Type B pancreatic cell (in vitro differentiated cells): ENCODE measurements at regions not wholly inside any gene's neighbourhood (a gene's known extent, or its start where the extent isn't known, plus 50 kb on each side); places are given as distances from the start of the nearest gene placed in this dataset.
"Not testable (repeated sequence)": the region's sequence is repeated elsewhere in the genome, so short reads cannot be mapped to it uniquely, and the experiment has no call there.

ENCODE experiments used
- DNase-seq: peaks from one replicate; pipeline ENCODE4 v3.0.0; 2021; ENCODE audit warnings: mixed read lengths; ENCODE audit not compliant: unreplicated experiment; ENCODE audit errors: extremely low spot score
- H3K27ac Mint-ChIP-seq: 2 replicates; pipeline ENCODE4 v1.8.0; 2021; ENCODE audit warnings: mild to moderate bottlenecking, mixed read lengths
- H3K27me3 Mint-ChIP-seq: 2 replicates; pipeline ENCODE4 v1.8.0; 2021; ENCODE audit warnings: mixed read lengths
- H3K36me3 Mint-ChIP-seq: 2 replicates; pipeline ENCODE4 v1.8.0; 2021; ENCODE audit warnings: mixed read lengths
- H3K4me1 Mint-ChIP-seq: one replicate; pipeline ENCODE4 v1.8.0; 2021; ENCODE audit warnings: mixed read lengths; ENCODE audit not compliant: unreplicated experiment
- H3K4me3 Mint-ChIP-seq: 2 replicates; pipeline ENCODE4 v1.8.0; 2021; ENCODE audit warnings: mild to moderate bottlenecking, mixed read lengths
- H3K9me3 Mint-ChIP-seq: 2 replicates; pipeline ENCODE4 v1.8.0; 2021; ENCODE audit warnings: mixed read lengths
- CTCF ChIP-seq: fragments of 200-600 bp; sonication (generic); conservative IDR thresholded peaks from 2 replicates; pipeline ENCODE4 v1.5.0; 2021; ENCODE audit warnings: antibody characterized with exemption, mild to moderate bottlenecking

GRCh38 chr6:156423829-156424228, 353.3 kb upstream of the ARID1B start:
- no peak for TF ChIP-seq CTCF
- Mint-ChIP-seq H3K36me3 (peaks cover 8% of the 10 kb centered on the region), H3K27me3 (no peaks in the 10 kb centered on the region), H3K4me1 (no peaks in the 10 kb centered on the region), H3K4me3 (no peak overlapping the region), H3K9me3 (peaks cover 15% of the 10 kb centered on the region), H3K27ac (no peak overlapping the region)
- no peak for DNase-seq

GRCh38 chr6:156423075-156423474, 354.1 kb upstream of the ARID1B start:
- H3K4me1 Mint-ChIP-seq = no peaks in the 10 kb centered on the region
- no peak for DNase-seq
- H3K9me3 Mint-ChIP-seq = peaks cover 15% of the 10 kb centered on the region
- no peak overlapping the region for H3K27ac Mint-ChIP-seq
- TF ChIP-seq CTCF = no peak
- peaks cover 8% of the 10 kb centered on the region for H3K36me3 Mint-ChIP-seq
- no peaks in the 10 kb centered on the region for H3K27me3 Mint-ChIP-seq
- H3K4me3 Mint-ChIP-seq = no peak overlapping the region

- H3K27ac Mint-ChIP-seq = no peak overlapping the region
- peaks cover 15% of the 10 kb centered on the region for H3K9me3 Mint-ChIP-seq
- no peaks in the 10 kb centered on the region for H3K4me1 Mint-ChIP-seq
- TF ChIP-seq CTCF = no peak
- H3K36me3 Mint-ChIP-seq = peaks cover 8% of the 10 kb centered on the region
- no peak for DNase-seq
- no peak overlapping the region for H3K4me3 Mint-ChIP-seq
- no peaks in the 10 kb centered on the region for H3K27me3 Mint-ChIP-seq
These were observed 355.2 kb upstream of the ARID1B start for GRCh38 chr6:156421933-156422332.

GRCh38 chr6:156421301-156421700, 355.9 kb upstream of the ARID1B start:
- not testable (repeated sequence) for H3K36me3 Mint-ChIP-seq, DNase-seq, H3K4me3 Mint-ChIP-seq, H3K27ac Mint-ChIP-seq, H3K27me3 Mint-ChIP-seq, H3K4me1 Mint-ChIP-seq
- H3K9me3 Mint-ChIP-seq = peaks cover 15% of the 10 kb centered on the region

GRCh38 chr6:156420172-156420993, 356.8 kb upstream of the ARID1B start:
- no peak for TF ChIP-seq CTCF
- DNase-seq = no peak
- H3K9me3 Mint-ChIP-seq = peaks cover 15% of the 10 kb centered on the region
- H3K4me3 Mint-ChIP-seq = no peak overlapping the region
- no peaks in the 10 kb centered on the region for H3K27me3 Mint-ChIP-seq
- no peaks in the 10 kb centered on the region for H3K4me1 Mint-ChIP-seq
- H3K27ac Mint-ChIP-seq = no peak overlapping the region
- H3K36me3 Mint-ChIP-seq = peaks cover 8% of the 10 kb centered on the region

GRCh38 chr6:156419594-156419993, 357.6 kb upstream of the ARID1B start:
- H3K27me3 Mint-ChIP-seq = no peaks in the 10 kb centered on the region
- DNase-seq = no peak
- no peaks in the 10 kb centered on the region for H3K4me1 Mint-ChIP-seq
- no peak overlapping the region for H3K4me3 Mint-ChIP-seq
- H3K36me3 Mint-ChIP-seq = peaks cover 8% of the 10 kb centered on the region
- peaks cover 15% of the 10 kb centered on the region for H3K9me3 Mint-ChIP-seq
- TF ChIP-seq CTCF = no peak
- no peak overlapping the region for H3K27ac Mint-ChIP-seq
